Rectal smooth muscle tissue (tissue), 1 donor: ENCODE measurements at regions not wholly inside any gene's neighbourhood (a gene's known extent, or its start where the extent isn't known, plus 50 kb on each side); places are given as distances from the start of the nearest gene placed in this dataset.
"Not testable (repeated sequence)": the region's sequence is repeated elsewhere in the genome, so short reads cannot be mapped to it uniquely, and the experiment has no call there.

Source experiments
- H3K27ac ChIP-seq: one replicate; pipeline ENCODE4 v1.7.0; 2013; ENCODE audit warnings: low read depth, low read length, inconsistent platforms
- H3K27me3 ChIP-seq: one replicate; pipeline ENCODE4 v1.7.0; 2013; ENCODE audit warnings: low read length; ENCODE audit not compliant: control insufficient read depth, insufficient read depth
- H3K36me3 ChIP-seq: one replicate; pipeline ENCODE4 v1.7.0; 2013; ENCODE audit warnings: low read length; ENCODE audit not compliant: control insufficient read depth, insufficient read depth
- H3K4me1 ChIP-seq: one replicate; pipeline ENCODE4 v1.7.0; 2013; ENCODE audit warnings: low read length; ENCODE audit not compliant: control insufficient read depth, insufficient read depth
- H3K4me3 ChIP-seq: one replicate; pipeline ENCODE4 v1.7.0; 2013; ENCODE audit warnings: low read length
- H3K9ac ChIP-seq: one replicate; pipeline ENCODE4 v1.7.0; 2013; ENCODE audit warnings: low read length

DNA sequence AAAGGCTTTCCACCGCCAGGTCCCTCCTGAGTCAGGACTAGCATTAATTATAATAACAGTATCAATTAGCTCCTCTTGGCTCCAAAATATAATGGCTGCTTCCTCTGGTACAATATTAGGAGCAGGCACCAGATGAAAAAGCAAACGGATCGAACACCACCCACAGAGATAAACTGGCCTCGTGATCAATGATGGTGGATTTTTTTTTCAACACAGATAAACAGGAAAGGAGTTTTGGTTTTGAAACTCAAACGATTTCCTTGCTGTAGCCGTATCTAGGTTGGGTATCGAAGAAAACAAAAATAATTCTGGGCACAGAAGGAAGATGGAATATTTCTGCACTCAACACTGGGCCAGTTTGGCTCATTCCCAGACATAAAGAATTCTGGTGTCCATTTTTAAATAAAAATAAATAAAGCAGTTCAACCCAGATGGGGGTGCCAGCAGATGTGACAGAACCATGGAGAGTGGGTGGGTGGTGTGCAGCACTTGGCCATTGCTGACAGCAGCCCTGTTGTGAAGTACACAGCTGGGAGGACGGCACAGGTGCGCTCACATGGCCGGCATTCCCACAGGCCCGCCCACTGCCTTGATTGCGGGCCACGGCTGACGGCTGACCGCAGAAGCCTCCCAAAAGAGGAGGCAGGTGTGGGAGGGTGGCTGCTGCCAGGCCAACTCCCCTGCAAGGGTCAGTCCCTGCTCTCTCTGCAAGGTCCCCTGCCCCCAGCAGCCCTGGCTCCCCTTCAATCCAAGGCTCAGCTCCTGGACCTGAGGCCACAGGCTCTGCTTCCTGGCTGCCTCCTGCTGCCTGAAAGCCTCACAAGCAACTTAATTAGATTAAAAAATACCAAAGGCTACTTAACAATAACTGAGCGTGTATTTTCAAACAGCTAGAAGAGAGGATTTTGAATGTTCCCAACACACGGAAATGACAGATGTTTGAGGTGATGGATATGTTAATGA is 351.9 kb upstream of the ID2 start:
- Histone ChIP-seq H3K4me1 (no peaks in the 10 kb centered on the region), H3K27ac (no peak overlapping the region), H3K9ac (no peak overlapping the region), H3K36me3 (no peaks in the 10 kb centered on the region), H3K27me3 (no peaks in the 10 kb centered on the region), H3K4me3 (no peak overlapping the region)

DNA sequence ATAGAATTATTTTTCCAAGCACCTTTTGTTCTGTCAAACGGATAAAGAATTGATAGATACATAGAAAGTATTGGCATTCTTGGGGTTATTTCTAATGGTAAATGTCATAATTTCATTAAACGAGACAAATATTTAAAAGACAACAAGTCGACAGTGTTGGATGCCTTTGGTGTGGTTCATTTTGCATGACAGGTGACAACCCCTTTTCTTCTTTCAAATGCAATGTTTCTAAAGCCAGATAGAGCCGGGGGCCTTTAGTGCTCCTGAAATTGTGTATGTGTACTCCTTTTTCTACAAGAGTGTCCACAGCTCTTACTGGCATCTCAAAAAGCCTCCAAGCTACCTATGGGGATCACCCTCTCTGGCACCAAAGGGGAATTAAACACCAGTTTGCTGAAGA is 350.8 kb upstream of the ID2 start:
- no peak overlapping the region for H3K4me3 ChIP-seq
- no peaks in the 10 kb centered on the region for H3K27me3 ChIP-seq
- H3K27ac ChIP-seq = no peak overlapping the region
- H3K4me1 ChIP-seq = no peaks in the 10 kb centered on the region
- H3K36me3 ChIP-seq = no peaks in the 10 kb centered on the region
- H3K9ac ChIP-seq = no peak overlapping the region

DNA sequence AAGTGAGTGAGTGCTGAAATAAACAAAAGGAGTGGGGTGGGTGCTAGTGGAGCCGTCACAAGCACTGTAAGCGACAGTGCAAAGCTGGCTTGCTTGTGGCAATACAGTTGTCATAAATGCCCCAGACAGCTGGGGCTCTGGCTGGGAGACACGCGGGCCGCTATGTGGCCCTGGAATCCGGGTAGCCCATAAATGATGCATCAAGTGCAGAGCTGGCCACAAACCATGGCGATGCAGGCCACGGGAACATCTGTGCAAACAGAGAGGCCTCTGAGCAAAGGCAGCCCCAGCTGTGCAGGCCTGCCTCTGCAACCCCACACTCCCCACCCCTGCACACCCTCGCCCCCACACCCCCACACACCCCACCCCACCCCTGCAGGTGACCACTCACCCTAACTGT is 349.2 kb upstream of the ID2 start:
- Histone ChIP-seq H3K27ac (no peak overlapping the region), H3K4me1 (no peaks in the 10 kb centered on the region), H3K4me3 (no peak overlapping the region), H3K27me3 (no peaks in the 10 kb centered on the region), H3K36me3 (no peaks in the 10 kb centered on the region), H3K9ac (no peak overlapping the region)

DNA sequence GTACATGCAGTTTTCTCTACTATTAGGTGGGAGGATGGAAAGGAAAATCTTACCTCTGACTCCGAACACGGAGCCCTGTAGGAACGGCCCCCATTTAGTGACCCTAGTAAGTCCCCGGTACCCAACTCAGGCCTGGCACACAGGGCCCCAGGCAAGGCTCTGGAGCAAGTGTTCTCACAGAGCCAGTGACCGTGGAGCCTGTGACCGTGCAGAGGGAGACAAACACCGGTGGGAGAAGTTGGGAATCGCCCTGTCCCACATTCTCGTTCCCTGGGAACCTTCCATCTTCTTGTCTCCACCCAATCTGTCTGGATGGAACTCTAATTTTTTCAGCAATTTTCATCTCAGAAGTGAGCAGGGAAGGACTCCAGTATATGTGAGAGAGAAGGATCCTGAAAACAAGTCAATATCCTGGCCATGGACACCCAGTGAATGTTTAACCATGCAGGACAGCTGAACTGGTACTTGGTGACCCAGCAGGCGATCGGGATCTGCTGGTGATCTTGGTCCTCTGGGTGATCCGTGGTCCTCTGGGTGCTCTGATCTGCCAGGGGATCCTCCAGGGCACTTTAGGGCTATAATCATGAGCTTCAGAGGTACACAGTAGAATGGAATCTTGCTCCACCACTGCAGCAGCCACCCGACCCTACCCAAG is 348.6 kb upstream of the ID2 start:
- H3K9ac ChIP-seq = no peak overlapping the region
- H3K4me3 ChIP-seq = no peak overlapping the region
- no peak overlapping the region for H3K27ac ChIP-seq
- H3K27me3 ChIP-seq = no peaks in the 10 kb centered on the region
- no peaks in the 10 kb centered on the region for H3K4me1 ChIP-seq
- no peaks in the 10 kb centered on the region for H3K36me3 ChIP-seq

DNA sequence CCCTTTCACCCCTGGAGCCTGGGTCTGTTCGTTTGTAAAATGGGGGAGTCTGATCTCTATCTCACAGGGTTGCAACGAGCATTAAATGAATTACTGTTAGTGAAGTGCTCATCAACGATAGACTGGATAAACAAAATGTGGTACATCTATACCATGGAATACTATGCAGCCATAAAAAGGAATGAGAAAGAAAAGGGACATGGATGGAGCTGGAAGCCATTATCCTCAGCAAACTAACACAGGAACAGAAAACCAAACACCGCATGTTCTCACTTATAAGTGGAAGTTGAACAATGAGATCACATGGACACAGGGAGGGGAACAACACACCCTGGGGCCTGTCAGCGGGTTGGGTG is 348.0 kb upstream of the ID2 start:
- not testable (repeated sequence) for H3K36me3 ChIP-seq, H3K9ac ChIP-seq, H3K27me3 ChIP-seq, H3K27ac ChIP-seq, H3K4me3 ChIP-seq, H3K4me1 ChIP-seq

DNA sequence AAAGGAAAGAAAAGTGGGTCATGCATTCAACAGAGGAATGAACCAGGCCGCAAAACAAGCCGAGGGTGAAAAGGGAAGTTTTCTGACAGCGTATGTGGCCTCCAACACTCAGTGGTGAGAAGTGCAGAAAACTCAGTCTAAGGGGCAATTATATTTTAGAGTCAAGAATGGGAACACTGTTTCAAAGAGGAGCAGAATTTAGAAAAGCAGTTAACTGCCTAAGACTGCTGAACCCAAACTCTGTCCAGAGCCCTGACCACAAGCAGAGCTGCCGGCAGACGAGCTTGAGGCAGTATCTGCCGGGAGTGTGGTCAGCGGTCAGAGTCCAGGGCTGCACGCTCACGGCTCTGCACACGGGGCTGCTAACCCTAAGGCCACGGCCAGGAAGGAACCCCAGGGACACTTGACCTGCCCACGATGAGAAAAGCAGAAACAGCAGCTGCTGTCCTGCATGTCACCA is 347.0 kb upstream of the ID2 start:
- Histone ChIP-seq H3K36me3 (no peaks in the 10 kb centered on the region), H3K4me1 (no peaks in the 10 kb centered on the region), H3K4me3 (no peak overlapping the region), H3K9ac (no peak overlapping the region), H3K27ac (no peak overlapping the region), H3K27me3 (no peaks in the 10 kb centered on the region)

DNA sequence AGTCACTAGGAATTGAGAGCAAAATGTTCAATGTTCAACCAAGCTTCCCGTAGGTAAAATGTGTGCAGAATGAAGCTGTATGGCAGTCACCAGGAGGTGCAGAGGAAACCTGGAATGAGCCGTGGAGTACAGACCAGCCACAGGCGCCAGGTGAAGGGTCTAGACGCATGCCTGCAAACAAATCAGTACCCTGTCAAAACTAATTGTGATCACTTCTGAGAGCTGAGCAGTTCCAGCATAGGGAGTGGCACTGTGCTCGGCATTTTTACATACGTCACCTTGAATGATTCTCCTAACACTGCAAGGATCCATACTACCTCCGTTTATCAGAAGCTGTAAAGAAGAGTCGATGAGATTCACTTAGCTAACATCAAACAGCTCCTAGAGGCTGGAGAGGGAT is 346.1 kb upstream of the ID2 start:
- Histone ChIP-seq H3K4me1 (no peaks in the 10 kb centered on the region), H3K36me3 (no peaks in the 10 kb centered on the region), H3K27ac (no peak overlapping the region), H3K27me3 (no peaks in the 10 kb centered on the region), H3K9ac (no peak overlapping the region), H3K4me3 (no peak overlapping the region)

DNA sequence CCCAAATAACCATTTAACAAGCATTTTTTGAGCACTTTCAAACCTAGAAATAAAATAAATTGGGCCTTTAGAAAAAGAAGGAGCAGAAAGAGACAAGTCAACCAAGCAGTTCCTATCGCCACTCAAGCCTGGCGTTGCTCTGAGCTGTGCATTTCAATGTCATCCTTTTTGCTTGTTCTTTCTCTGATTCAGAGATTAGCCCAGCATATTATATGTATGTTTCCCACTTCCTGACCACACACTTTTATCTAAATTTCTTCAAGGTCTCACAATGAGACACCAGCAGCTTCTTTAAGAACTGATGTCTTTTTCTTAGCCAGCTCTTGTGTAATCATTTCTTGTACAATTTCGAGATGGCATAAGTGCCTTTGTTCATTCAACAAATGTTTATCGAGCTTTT is 344.5 kb upstream of the ID2 start:
- H3K27ac ChIP-seq = no peak overlapping the region

DNA sequence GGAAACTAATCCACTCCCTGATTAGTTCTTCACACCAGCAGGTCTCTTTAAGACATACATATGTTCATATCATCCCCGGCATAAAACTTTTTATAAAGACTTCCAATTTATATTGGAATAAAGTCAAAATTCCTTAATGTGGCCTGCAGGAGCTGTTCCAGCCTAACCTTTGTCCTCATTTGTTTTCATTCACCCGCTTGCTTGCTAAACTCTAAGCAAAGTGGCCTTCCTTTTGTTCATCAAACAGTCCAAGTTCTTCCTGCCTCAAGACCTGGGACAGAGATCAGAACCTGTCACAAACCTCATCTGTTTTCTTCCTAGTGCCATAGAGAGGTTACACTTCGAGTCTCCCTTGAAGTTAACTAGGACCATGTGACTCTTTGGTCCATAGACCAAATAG is 339.4 kb upstream of the ID2 start:
- H3K27me3 ChIP-seq = no peaks in the 10 kb centered on the region

More for the DNA sequence above, 344.5 kb upstream of the ID2 start:
- H3K27me3 ChIP-seq = no peaks in the 10 kb centered on the region
- H3K4me1 ChIP-seq = no peaks in the 10 kb centered on the region
- no peak overlapping the region for H3K4me3 ChIP-seq
- H3K9ac ChIP-seq = no peak overlapping the region
- H3K36me3 ChIP-seq = no peaks in the 10 kb centered on the region

DNA sequence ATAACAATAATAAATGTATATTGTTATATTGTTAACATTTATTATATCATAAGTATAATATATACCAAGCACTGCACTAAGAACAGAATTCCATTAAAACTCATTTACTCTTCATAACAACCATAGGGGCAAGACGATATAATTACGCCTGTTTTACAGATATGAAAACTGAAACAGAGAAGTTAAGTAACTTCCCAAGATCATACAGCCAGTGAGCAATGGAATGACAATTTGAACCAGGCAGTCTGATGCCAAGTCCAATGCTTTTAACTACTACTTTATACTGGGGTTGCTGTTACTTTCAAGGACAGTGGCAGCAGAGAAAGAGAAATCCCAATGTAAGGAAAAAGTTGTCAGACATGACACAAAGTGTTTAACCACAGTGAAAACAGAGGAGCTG is 338.8 kb upstream of the ID2 start:
- H3K4me1 ChIP-seq = no peaks in the 10 kb centered on the region
- H3K27ac ChIP-seq = no peak overlapping the region
- H3K4me3 ChIP-seq = no peak overlapping the region
- no peaks in the 10 kb centered on the region for H3K27me3 ChIP-seq
- no peaks in the 10 kb centered on the region for H3K36me3 ChIP-seq
- no peak overlapping the region for H3K9ac ChIP-seq

More for the DNA sequence above, 339.4 kb upstream of the ID2 start:
- Histone ChIP-seq H3K36me3 (no peaks in the 10 kb centered on the region), H3K27ac (no peak overlapping the region), H3K4me1 (no peaks in the 10 kb centered on the region), H3K4me3 (no peak overlapping the region), H3K9ac (no peak overlapping the region)

DNA sequence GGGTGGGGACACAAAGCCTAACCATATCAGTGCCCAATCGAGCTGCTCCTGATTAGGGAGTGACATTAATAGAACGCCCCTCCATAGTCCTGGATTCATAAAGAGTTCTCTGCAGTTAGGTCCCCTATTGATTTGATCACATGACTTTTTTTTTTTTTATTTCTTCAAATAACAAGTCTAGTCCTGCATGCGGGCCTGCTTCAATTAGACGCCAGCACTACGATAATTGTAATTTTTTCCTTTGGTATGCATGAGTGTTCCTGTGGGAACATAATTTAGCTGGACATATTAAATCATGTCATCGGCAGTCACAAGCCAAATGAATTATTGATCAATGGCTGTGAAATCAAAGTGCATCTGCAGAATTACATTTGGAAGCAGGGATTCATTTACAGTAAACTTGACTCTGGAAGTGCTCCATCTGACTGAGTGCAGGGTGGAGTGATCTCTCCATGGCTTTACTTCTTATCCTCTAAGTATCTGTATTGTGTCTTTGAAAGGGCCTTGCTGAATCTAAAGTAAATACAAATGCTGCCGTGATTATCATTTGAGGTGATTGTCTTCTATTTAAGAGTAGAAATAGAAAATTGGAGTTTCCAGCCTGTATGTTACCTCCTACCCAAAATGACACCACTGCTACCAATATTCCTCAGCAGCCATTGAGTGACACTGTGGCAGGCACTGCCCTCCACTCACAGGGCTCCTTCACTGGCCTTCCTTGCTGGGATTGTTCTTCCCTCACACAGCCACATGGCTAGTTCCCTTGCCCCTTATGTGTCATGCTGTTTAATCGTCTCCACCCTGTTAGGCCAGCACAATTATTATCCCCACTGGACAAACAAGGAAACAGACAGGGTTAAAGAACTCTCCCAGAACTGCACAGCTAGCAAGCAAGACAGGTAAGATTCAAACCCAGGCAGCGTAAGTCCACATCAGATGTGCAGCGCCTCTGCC is 337.4 kb upstream of the ID2 start:
- H3K4me3 ChIP-seq = no peak overlapping the region
- H3K27me3 ChIP-seq = no peaks in the 10 kb centered on the region
- no peak overlapping the region for H3K9ac ChIP-seq
- H3K36me3 ChIP-seq = no peaks in the 10 kb centered on the region
- H3K27ac ChIP-seq = no peak overlapping the region
- H3K4me1 ChIP-seq = no peaks in the 10 kb centered on the region

DNA sequence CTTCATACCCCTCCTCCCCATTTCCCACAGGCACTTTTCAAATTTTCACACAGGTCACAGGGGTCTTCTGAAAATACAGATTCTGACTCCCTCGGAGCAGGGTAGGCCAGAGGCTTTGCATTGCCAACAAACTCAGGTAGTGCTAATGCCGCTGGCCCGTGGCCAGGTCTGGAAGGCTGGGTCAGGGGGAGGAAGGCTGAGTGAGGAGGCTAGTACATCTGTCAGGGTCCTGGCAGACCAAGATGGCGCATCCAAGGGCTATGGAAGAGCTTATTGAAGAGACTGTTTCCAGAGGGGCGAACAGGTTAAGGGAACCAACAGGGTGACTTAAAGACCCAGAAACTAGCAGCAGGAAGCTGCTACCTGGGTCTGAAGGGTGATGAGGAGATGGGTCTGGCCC is 336.7 kb upstream of the ID2 start:
- Histone ChIP-seq H3K27me3 (no peaks in the 10 kb centered on the region), H3K36me3 (no peaks in the 10 kb centered on the region), H3K9ac (no peak overlapping the region), H3K27ac (no peak overlapping the region), H3K4me3 (no peak overlapping the region), H3K4me1 (no peaks in the 10 kb centered on the region)
